H1 (cell line): ENCODE measurements at regions not wholly inside any gene's neighbourhood (a gene's known extent, or its start where the extent isn't known, plus 50 kb on each side); places are given as distances from the start of the nearest gene placed in this dataset.

Source experiments
- EGR1 ChIP-seq: IDR thresholded peaks from 2 replicates; pipeline ENCODE4 v1.6.1; 2011; ENCODE audit warnings: low read depth, low read length, borderline replicate concordance
- MAFK ChIP-seq: IDR thresholded peaks from 2 replicates; pipeline ENCODE4 v1.6.1; 2012; ENCODE audit warnings: low read depth, mild to moderate bottlenecking, improper control_type of control experiment, low read length
- POLR2A ChIP-seq, 2 experiments: IDR thresholded peaks; 1 replicate in 1 of 2; 2 replicates in 1 of 2; pipeline ENCODE4 v1.6.1; 2011; ENCODE audit warnings: low read depth in 2 of 2, low read length in 2 of 2, mild to moderate bottlenecking in 2 of 2; ENCODE audit errors: control extremely low read depth in 1 of 2
- POLR2AphosphoS5 ChIP-seq: IDR thresholded peaks from 2 replicates; pipeline ENCODE4 v1.6.1; 2011; ENCODE audit warnings: low read depth, low read length
- SAP30 ChIP-seq: fragments of 300-600 bp; sonication (generic); IDR thresholded peaks from 2 replicates; pipeline ENCODE4 v1.7.1; 2012; ENCODE audit warnings: low read length, moderate library complexity, mild to moderate bottlenecking, inconsistent platforms; ENCODE audit not compliant: insufficient read depth, insufficient replicate concordance
- TCF12 ChIP-seq: IDR thresholded peaks from 2 replicates; pipeline ENCODE4 v1.6.1; 2011; ENCODE audit warnings: low read depth, mild to moderate bottlenecking, low read length
- TF ChIP-seq, protein P1 (sequence below), 3 experiments: IDR thresholded peaks; 1 replicate in 2 of 3; 2 replicates in 1 of 3; pipeline versions ENCODE4 v1.5.1 to v1.6.1; 2011; ENCODE audit warnings: low read length in 3 of 3, mild to moderate bottlenecking in 3 of 3, inconsistent platforms in 2 of 3, low read depth in 1 of 3, moderate library complexity in 1 of 3; ENCODE audit not compliant: insufficient read depth in 1 of 3; ENCODE audit errors: control extremely low read depth in 1 of 3

DNA sequence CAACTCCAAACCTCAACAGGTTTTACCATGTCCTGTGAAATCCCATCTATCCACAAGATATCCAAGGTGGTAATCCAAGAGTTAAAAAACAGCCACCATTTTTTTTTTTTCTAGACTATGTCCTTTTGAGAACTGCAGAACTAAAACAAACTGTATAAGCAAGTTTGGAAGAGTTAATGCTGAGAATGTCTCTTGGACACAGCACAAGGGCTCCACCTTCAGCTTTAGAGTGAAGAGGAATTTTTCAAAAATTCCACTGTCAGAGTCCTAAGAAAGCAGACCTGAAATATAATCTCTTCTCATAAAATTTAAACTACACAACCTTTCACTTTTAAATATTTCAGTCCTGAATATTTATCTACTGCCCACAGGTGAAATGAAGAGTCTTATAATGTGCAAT, 167.8 kb upstream of the CCNG1 start:
- TF ChIP-seq TCF12 (no peak), EGR1 (no peak), SAP30 (no peak), POLR2AphosphoS5 (no peak), POLR2A (IDR thresholded peaks at IDR 0.05; ENCODE audit: control extremely low read depth in 1 of 2, low read depth in 2 of 2, low read length in 2 of 2) (no peak), MAFK (no peak)
- TF ChIP-seq, protein P1, sequence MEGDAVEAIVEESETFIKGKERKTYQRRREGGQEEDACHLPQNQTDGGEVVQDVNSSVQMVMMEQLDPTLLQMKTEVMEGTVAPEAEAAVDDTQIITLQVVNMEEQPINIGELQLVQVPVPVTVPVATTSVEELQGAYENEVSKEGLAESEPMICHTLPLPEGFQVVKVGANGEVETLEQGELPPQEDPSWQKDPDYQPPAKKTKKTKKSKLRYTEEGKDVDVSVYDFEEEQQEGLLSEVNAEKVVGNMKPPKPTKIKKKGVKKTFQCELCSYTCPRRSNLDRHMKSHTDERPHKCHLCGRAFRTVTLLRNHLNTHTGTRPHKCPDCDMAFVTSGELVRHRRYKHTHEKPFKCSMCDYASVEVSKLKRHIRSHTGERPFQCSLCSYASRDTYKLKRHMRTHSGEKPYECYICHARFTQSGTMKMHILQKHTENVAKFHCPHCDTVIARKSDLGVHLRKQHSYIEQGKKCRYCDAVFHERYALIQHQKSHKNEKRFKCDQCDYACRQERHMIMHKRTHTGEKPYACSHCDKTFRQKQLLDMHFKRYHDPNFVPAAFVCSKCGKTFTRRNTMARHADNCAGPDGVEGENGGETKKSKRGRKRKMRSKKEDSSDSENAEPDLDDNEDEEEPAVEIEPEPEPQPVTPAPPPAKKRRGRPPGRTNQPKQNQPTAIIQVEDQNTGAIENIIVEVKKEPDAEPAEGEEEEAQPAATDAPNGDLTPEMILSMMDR (IDR thresholded peaks at IDR 0.05; ENCODE audit: control extremely low read depth in 1 of 3, insufficient read depth in 1 of 3, low read depth in 1 of 3, low read length in 3 of 3): peak in 1 of 3 experiments; percentile 16; a peak in 1 of 4 replicates
